Activated CD8-positive, alpha-beta memory T cell treated with anti-CD3 and anti-CD28 coated beads for 48 hours (primary cell): ENCODE measurements at regions not wholly inside any gene's neighbourhood (a gene's known extent, or its start where the extent isn't known, plus 50 kb on each side); places are given as distances from the start of the nearest gene placed in this dataset.
"Not testable (repeated sequence)": the region's sequence is repeated elsewhere in the genome, so short reads cannot be mapped to it uniquely, and the experiment has no call there.

ENCODE experiments used
- DNase-seq, 3 experiments: peaks; one replicate each; pipeline ENCODE4 v3.0.0-alpha.2; 2020; ENCODE audit warnings: low read depth in 2 of 3, low spot score in 2 of 3

GRCh38 chr15:95626501-95627361 is 703.8 kb upstream of the NR2F2 start:
- no peak for DNase-seq

- no peak for DNase-seq
These were observed 700.9 kb upstream of the NR2F2 start for GRCh38 chr15:95629503-95630168.

GRCh38 chr15:95630683-95631082 is 699.8 kb upstream of the NR2F2 start:
- no peak for DNase-seq

GRCh38 chr15:95635666-95636065 is 694.8 kb upstream of the NR2F2 start:
- no peak for DNase-seq

GRCh38 chr15:95636107-95636506 is 694.4 kb upstream of the NR2F2 start:
- DNase-seq, result no peak

- DNase-seq, result not testable (repeated sequence)
These were observed 693.3 kb upstream of the NR2F2 start for GRCh38 chr15:95637234-95637633.

GRCh38 chr15:95639208-95639607 is 691.3 kb upstream of the NR2F2 start:
- DNase-seq, result no peak

- DNase-seq, result no peak
These were observed 686.2 kb upstream of the NR2F2 start for GRCh38 chr15:95644100-95644875.

GRCh38 chr15:95645791-95646338 is 684.6 kb upstream of the NR2F2 start:
- no peak for DNase-seq

- no peak for DNase-seq
These were observed 683.8 kb upstream of the NR2F2 start for GRCh38 chr15:95646484-95647273.

- DNase-seq, result no peak
These were observed 682.8 kb upstream of the NR2F2 start for GRCh38 chr15:95647531-95648277.

- DNase-seq, result no peak
These were observed 677.1 kb upstream of the NR2F2 start for GRCh38 chr15:95653361-95653805.

- no peak for DNase-seq
These were observed 675.4 kb upstream of the NR2F2 start for GRCh38 chr15:95655089-95655607.

GRCh38 chr15:95656595-95656994 is 673.9 kb upstream of the NR2F2 start:
- no peak for DNase-seq

- DNase-seq, result no peak
These were observed 671.7 kb upstream of the NR2F2 start for GRCh38 chr15:95658799-95659198.

GRCh38 chr15:95659656-95660055 is 670.8 kb upstream of the NR2F2 start:
- no peak for DNase-seq

GRCh38 chr15:95662638-95663037 is 667.9 kb upstream of the NR2F2 start:
- no peak for DNase-seq

- DNase-seq, result no peak
These were observed 667.1 kb upstream of the NR2F2 start for GRCh38 chr15:95663156-95664100.

- no peak for DNase-seq
These were observed 666.0 kb upstream of the NR2F2 start for GRCh38 chr15:95664450-95664849.
